ENCODE measurements at regions not wholly inside any gene's neighbourhood (a gene's known extent, or its start where the extent isn't known, plus 50 kb on each side); places are given as distances from the start of the nearest gene placed in this dataset.

- Histone ChIP-seq H3K9me3 (ENCODE audit: low read length) (no peaks in the 10 kb centered on the region), H3K36me3 (ENCODE audit: insufficient read depth, low read length) (no peaks in the 10 kb centered on the region), H3K4me1 (ENCODE audit: insufficient read depth, low read length) (no peaks in the 10 kb centered on the region), H2AFZ (ENCODE audit: low read depth, low read length) (no peak overlapping the region), H3K4me3 (ENCODE audit: low read length) (no peak overlapping the region), H3K27me3 (ENCODE audit: insufficient read depth, low read length) (no peaks in the 10 kb centered on the region)
These were observed 521.9 kb downstream of the CCDC85A start for GRCh38 chr2:56705713-56706112.

GRCh38 chr2:56707218-56707617 is 523.4 kb downstream of the CCDC85A start:
- H2AFZ ChIP-seq (ENCODE audit: low read depth, low read length) = no peak overlapping the region
- H3K4me3 ChIP-seq (ENCODE audit: low read length) = no peak overlapping the region
- no peaks in the 10 kb centered on the region for H3K9me3 ChIP-seq (ENCODE audit: low read length)
- no peaks in the 10 kb centered on the region for H3K27me3 ChIP-seq (ENCODE audit: insufficient read depth, low read length)
- no peaks in the 10 kb centered on the region for H3K4me1 ChIP-seq (ENCODE audit: insufficient read depth, low read length)
- no peaks in the 10 kb centered on the region for H3K36me3 ChIP-seq (ENCODE audit: insufficient read depth, low read length)

- H3K4me1 ChIP-seq (ENCODE audit: insufficient read depth, low read length) = no peaks in the 10 kb centered on the region
- H3K36me3 ChIP-seq (ENCODE audit: insufficient read depth, low read length) = no peaks in the 10 kb centered on the region
- no peak overlapping the region for H2AFZ ChIP-seq (ENCODE audit: low read depth, low read length)
- no peak overlapping the region for H3K4me3 ChIP-seq (ENCODE audit: low read length)
- no peaks in the 10 kb centered on the region for H3K9me3 ChIP-seq (ENCODE audit: low read length)
- no peaks in the 10 kb centered on the region for H3K27me3 ChIP-seq (ENCODE audit: insufficient read depth, low read length)
These were observed 523.9 kb downstream of the CCDC85A start for GRCh38 chr2:56707650-56708049.

- Histone ChIP-seq H3K4me3 (ENCODE audit: low read length) (no peak overlapping the region), H3K36me3 (ENCODE audit: insufficient read depth, low read length) (no peaks in the 10 kb centered on the region), H3K9me3 (ENCODE audit: low read length) (no peaks in the 10 kb centered on the region), H3K4me1 (ENCODE audit: insufficient read depth, low read length) (no peaks in the 10 kb centered on the region), H2AFZ (ENCODE audit: low read depth, low read length) (no peak overlapping the region), H3K27me3 (ENCODE audit: insufficient read depth, low read length) (no peaks in the 10 kb centered on the region)
These were observed 525.4 kb downstream of the CCDC85A start for GRCh38 chr2:56709181-56709580.

- Histone ChIP-seq H2AFZ (ENCODE audit: low read depth, low read length) (no peak overlapping the region), H3K27me3 (ENCODE audit: insufficient read depth, low read length) (peaks cover 3% of the 10 kb centered on the region), H3K4me1 (ENCODE audit: insufficient read depth, low read length) (no peaks in the 10 kb centered on the region), H3K36me3 (ENCODE audit: insufficient read depth, low read length) (no peaks in the 10 kb centered on the region), H3K4me3 (ENCODE audit: low read length) (no peak overlapping the region), H3K9me3 (ENCODE audit: low read length) (no peaks in the 10 kb centered on the region)
These were observed 529.4 kb downstream of the CCDC85A start for GRCh38 chr2:56713161-56713676.

- Histone ChIP-seq H3K9me3 (ENCODE audit: low read length) (no peaks in the 10 kb centered on the region), H3K4me1 (ENCODE audit: insufficient read depth, low read length) (no peaks in the 10 kb centered on the region), H3K4me3 (ENCODE audit: low read length) (no peak overlapping the region), H2AFZ (ENCODE audit: low read depth, low read length) (no peak overlapping the region), H3K27me3 (ENCODE audit: insufficient read depth, low read length) (peaks cover 3% of the 10 kb centered on the region), H3K36me3 (ENCODE audit: insufficient read depth, low read length) (no peaks in the 10 kb centered on the region)
These were observed 530.2 kb downstream of the CCDC85A start for GRCh38 chr2:56713978-56714377.

GRCh38 chr2:56714400-56714799 is 530.6 kb downstream of the CCDC85A start:
- H3K36me3 ChIP-seq (ENCODE audit: insufficient read depth, low read length) = no peaks in the 10 kb centered on the region
- H3K4me1 ChIP-seq (ENCODE audit: insufficient read depth, low read length) = no peaks in the 10 kb centered on the region
- no peaks in the 10 kb centered on the region for H3K9me3 ChIP-seq (ENCODE audit: low read length)
- H3K27me3 ChIP-seq (ENCODE audit: insufficient read depth, low read length) = peaks cover 3% of the 10 kb centered on the region
- no peak overlapping the region for H2AFZ ChIP-seq (ENCODE audit: low read depth, low read length)
- no peak overlapping the region for H3K4me3 ChIP-seq (ENCODE audit: low read length)

- no peaks in the 10 kb centered on the region for H3K36me3 ChIP-seq (ENCODE audit: insufficient read depth, low read length)
- H3K4me3 ChIP-seq (ENCODE audit: low read length) = no peak overlapping the region
- H3K27me3 ChIP-seq (ENCODE audit: insufficient read depth, low read length) = peaks cover 3% of the 10 kb centered on the region
- no peak overlapping the region for H2AFZ ChIP-seq (ENCODE audit: low read depth, low read length)
- H3K4me1 ChIP-seq (ENCODE audit: insufficient read depth, low read length) = no peaks in the 10 kb centered on the region
- H3K9me3 ChIP-seq (ENCODE audit: low read length) = no peaks in the 10 kb centered on the region
These were observed 531.9 kb downstream of the CCDC85A start for GRCh38 chr2:56715683-56716082.

- Histone ChIP-seq H3K9me3 (ENCODE audit: low read length) (no peaks in the 10 kb centered on the region), H3K36me3 (ENCODE audit: insufficient read depth, low read length) (no peaks in the 10 kb centered on the region), H3K4me3 (ENCODE audit: low read length) (no peak overlapping the region), H2AFZ (ENCODE audit: low read depth, low read length) (no peak overlapping the region), H3K4me1 (ENCODE audit: insufficient read depth, low read length) (no peaks in the 10 kb centered on the region), H3K27me3 (ENCODE audit: insufficient read depth, low read length) (peaks cover 3% of the 10 kb centered on the region)
These were observed 534.6 kb downstream of the CCDC85A start for GRCh38 chr2:56718413-56718812.

- Histone ChIP-seq H3K9me3 (ENCODE audit: low read length) (no peaks in the 10 kb centered on the region), H3K36me3 (ENCODE audit: insufficient read depth, low read length) (no peaks in the 10 kb centered on the region), H3K27me3 (ENCODE audit: insufficient read depth, low read length) (no peaks in the 10 kb centered on the region), H3K4me1 (ENCODE audit: insufficient read depth, low read length) (no peaks in the 10 kb centered on the region), H2AFZ (ENCODE audit: low read depth, low read length) (no peak overlapping the region), H3K4me3 (ENCODE audit: low read length) (no peak overlapping the region)
These were observed 545.4 kb downstream of the CCDC85A start for GRCh38 chr2:56729212-56729611.

GRCh38 chr2:56732946-56733345 is 549.2 kb downstream of the CCDC85A start:
- Histone ChIP-seq H3K9me3 (ENCODE audit: low read length) (no peaks in the 10 kb centered on the region), H3K4me3 (ENCODE audit: low read length) (no peak overlapping the region), H3K27me3 (ENCODE audit: insufficient read depth, low read length) (no peaks in the 10 kb centered on the region), H2AFZ (ENCODE audit: low read depth, low read length) (no peak overlapping the region), H3K36me3 (ENCODE audit: insufficient read depth, low read length) (no peaks in the 10 kb centered on the region), H3K4me1 (ENCODE audit: insufficient read depth, low read length) (no peaks in the 10 kb centered on the region)

GRCh38 chr2:56739413-56739812 is 555.6 kb downstream of the CCDC85A start:
- no peak overlapping the region for H2AFZ ChIP-seq (ENCODE audit: low read depth, low read length)
- no peaks in the 10 kb centered on the region for H3K36me3 ChIP-seq (ENCODE audit: insufficient read depth, low read length)
- H3K27me3 ChIP-seq (ENCODE audit: insufficient read depth, low read length) = no peaks in the 10 kb centered on the region
- H3K9me3 ChIP-seq (ENCODE audit: low read length) = no peaks in the 10 kb centered on the region
- no peaks in the 10 kb centered on the region for H3K4me1 ChIP-seq (ENCODE audit: insufficient read depth, low read length)
- no peak overlapping the region for H3K4me3 ChIP-seq (ENCODE audit: low read length)

GRCh38 chr2:56741601-56742102 is 557.9 kb downstream of the CCDC85A start:
- no peaks in the 10 kb centered on the region for H3K27me3 ChIP-seq (ENCODE audit: insufficient read depth, low read length)
- no peaks in the 10 kb centered on the region for H3K36me3 ChIP-seq (ENCODE audit: insufficient read depth, low read length)
- no peaks in the 10 kb centered on the region for H3K4me1 ChIP-seq (ENCODE audit: insufficient read depth, low read length)
- H2AFZ ChIP-seq (ENCODE audit: low read depth, low read length) = no peak overlapping the region
- H3K9me3 ChIP-seq (ENCODE audit: low read length) = no peaks in the 10 kb centered on the region
- H3K4me3 ChIP-seq (ENCODE audit: low read length) = no peak overlapping the region

GRCh38 chr2:56743807-56744206 is 560.0 kb downstream of the CCDC85A start:
- H3K27me3 ChIP-seq (ENCODE audit: insufficient read depth, low read length) = no peaks in the 10 kb centered on the region
- H3K9me3 ChIP-seq (ENCODE audit: low read length) = no peaks in the 10 kb centered on the region
- no peak overlapping the region for H3K4me3 ChIP-seq (ENCODE audit: low read length)
- H2AFZ ChIP-seq (ENCODE audit: low read depth, low read length) = no peak overlapping the region
- H3K4me1 ChIP-seq (ENCODE audit: insufficient read depth, low read length) = no peaks in the 10 kb centered on the region
- no peaks in the 10 kb centered on the region for H3K36me3 ChIP-seq (ENCODE audit: insufficient read depth, low read length)
